Upper lobe of left lung (tissue), 6 donors: ENCODE measurements at regions not wholly inside any gene's neighbourhood (a gene's known extent, or its start where the extent isn't known, plus 50 kb on each side); places are given as distances from the start of the nearest gene placed in this dataset.
"Not testable (repeated sequence)": the region's sequence is repeated elsewhere in the genome, so short reads cannot be mapped to it uniquely, and the experiment has no call there.

Experiments
- ATAC-seq, 2 donors: fragments of 200-7000 bp; cut with Tn5 transposase; one replicate each; pipeline ENCODE4 v1.9.1; 2022; ENCODE audit warnings: mild to moderate bottlenecking in 2 of 2, moderate library complexity in 2 of 2; ENCODE audit not compliant: low FRiP score in 2 of 2
- DNase-seq, 2 donors: peaks; one replicate each; pipeline ENCODE4 v3.0.0-alpha.2; 2019 to 2020
- H3K27ac ChIP-seq, 4 donors: fragments of 200-600 bp; sonication (generic); one replicate each; pipeline ENCODE4 v1.5.1; 2016 to 2019
- H3K27me3 ChIP-seq, 4 donors: fragments of 200-600 bp; sonication (generic); one replicate each; pipeline ENCODE4 v1.5.1; 2017 to 2019
- H3K36me3 ChIP-seq, 4 donors: fragments of 200-600 bp; sonication (generic); one replicate each; pipeline ENCODE4 v1.5.1; 2016 to 2019
- H3K4me1 ChIP-seq, 4 donors: fragments of 200-600 bp; sonication (generic); one replicate each; pipeline ENCODE4 v1.5.1; 2018 to 2019
- H3K4me3 ChIP-seq, 4 donors: fragments of 200-600 bp; sonication (generic); one replicate each; pipeline ENCODE4 v1.5.1; 2017 to 2019; ENCODE audit warnings: mild to moderate bottlenecking in 2 of 4, moderate library complexity in 1 of 4
- H3K9me3 ChIP-seq, 4 donors: fragments of 200-600 bp; sonication (generic); one replicate each; pipeline ENCODE4 v1.5.1; 2018 to 2019
- EP300 ChIP-seq, 4 donors: sonication (generic); formaldehyde crosslinking; IDR thresholded peaks; one replicate each; pipeline ENCODE4 v1.5.1; 2017; ENCODE audit warnings: antibody characterized with exemption in 4 of 4, control low read depth in 2 of 4
- POLR2A ChIP-seq, 4 donors: fragments of 450-650 bp; IDR thresholded peaks; one replicate each; pipeline ENCODE4 v1.5.1; 2016 to 2017; ENCODE audit warnings: antibody characterized with exemption in 4 of 4, mild to moderate bottlenecking in 2 of 4
- POLR2AphosphoS5 ChIP-seq, 2 donors: sonication (generic); formaldehyde crosslinking; IDR thresholded peaks; one replicate each; pipeline ENCODE4 v1.5.1; 2017; ENCODE audit warnings: antibody characterized with exemption in 2 of 2
- WGBS, 2 donors: methylation state at CpG; one replicate each; pipeline ENCODE4 v1.1.5; 2017 to 2018; 5-methylcytosine and 5-hydroxymethylcytosine counted together
- TF ChIP-seq, protein P1 (sequence below), 6 experiments: fragments of 450-650 bp in 4 of 6; fragments of 200-600 bp in 2 of 6; sonication (generic) in 2 of 6; IDR thresholded peaks; one replicate each; pipeline ENCODE4 v1.5.1; 2016 to 2019; ENCODE audit warnings: antibody characterized with exemption in 6 of 6
- donor health status: DM: no; HTN: no; CAD: no; lungs with moderate emphysema.
- donor health status: DM: no; HTN: yes; CAD: no; lungs with severe emphysema.

DNA sequence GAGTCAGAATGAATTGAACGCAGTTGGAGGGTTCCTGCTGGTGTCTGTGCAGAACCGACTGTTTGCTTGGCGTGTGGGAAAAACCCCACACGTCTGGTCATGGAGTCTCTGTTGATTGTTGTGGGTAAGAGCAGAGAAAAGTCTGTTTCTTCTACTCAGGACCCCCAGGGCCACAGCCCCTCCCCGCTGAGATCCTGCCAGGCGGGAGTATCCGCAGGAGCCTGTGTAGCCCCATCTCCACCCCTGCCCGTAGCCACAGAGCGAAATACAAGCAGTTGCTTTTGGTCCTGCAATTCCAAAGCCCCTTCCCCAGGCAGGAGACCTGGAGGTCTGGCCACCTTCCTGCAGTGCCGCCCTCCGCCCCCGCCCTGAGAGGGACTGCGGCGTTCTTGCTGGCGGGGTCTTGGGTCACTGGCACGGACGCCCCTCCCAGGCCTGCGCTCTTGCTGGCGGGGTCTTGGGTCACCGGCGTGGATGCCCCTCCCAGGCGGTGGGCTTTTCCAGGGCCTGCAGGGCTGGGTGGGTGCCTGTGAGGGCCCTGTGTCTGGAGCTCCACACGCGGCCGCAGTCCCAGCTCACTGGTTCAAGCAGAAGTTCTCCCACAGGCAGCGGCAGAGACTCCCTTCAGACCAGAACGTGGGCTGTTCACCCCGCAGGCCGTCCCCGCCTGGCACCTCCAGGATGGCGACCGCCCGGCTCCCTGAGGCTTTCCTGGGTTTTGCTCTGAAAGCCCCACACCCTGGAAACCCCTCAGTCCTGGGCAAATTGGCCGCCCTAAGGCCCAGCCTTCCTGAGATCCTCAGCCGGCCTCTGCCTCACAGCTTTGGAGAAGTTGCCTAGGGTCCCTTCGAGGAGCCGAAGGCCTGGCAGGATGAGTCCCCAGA is 76.0 kb upstream of the CTDP1 start:
- Histone ChIP-seq H3K4me1 (no peaks in the 10 kb centered on the region), H3K27ac (no peak overlapping the region), H3K36me3 (no peaks in the 10 kb centered on the region), H3K4me3 (no peak overlapping the region), H3K9me3 (no peaks in the 10 kb centered on the region), H3K27me3 (no peaks in the 10 kb centered on the region)
- DNase-seq (peak in 1 of 2 donors; percentile 73), ATAC-seq (no peak)
- TF ChIP-seq POLR2A (IDR thresholded peaks at IDR 0.05) (no peak), POLR2AphosphoS5 (IDR thresholded peaks at IDR 0.05) (no peak), EP300 (IDR thresholded peaks at IDR 0.05) (no peak)
- TF ChIP-seq, protein P1, sequence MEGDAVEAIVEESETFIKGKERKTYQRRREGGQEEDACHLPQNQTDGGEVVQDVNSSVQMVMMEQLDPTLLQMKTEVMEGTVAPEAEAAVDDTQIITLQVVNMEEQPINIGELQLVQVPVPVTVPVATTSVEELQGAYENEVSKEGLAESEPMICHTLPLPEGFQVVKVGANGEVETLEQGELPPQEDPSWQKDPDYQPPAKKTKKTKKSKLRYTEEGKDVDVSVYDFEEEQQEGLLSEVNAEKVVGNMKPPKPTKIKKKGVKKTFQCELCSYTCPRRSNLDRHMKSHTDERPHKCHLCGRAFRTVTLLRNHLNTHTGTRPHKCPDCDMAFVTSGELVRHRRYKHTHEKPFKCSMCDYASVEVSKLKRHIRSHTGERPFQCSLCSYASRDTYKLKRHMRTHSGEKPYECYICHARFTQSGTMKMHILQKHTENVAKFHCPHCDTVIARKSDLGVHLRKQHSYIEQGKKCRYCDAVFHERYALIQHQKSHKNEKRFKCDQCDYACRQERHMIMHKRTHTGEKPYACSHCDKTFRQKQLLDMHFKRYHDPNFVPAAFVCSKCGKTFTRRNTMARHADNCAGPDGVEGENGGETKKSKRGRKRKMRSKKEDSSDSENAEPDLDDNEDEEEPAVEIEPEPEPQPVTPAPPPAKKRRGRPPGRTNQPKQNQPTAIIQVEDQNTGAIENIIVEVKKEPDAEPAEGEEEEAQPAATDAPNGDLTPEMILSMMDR (IDR thresholded peaks at IDR 0.05): no peak
- WGBS, 2 donors: 93 to 94% methylated on average over 21 to 32 of the region's 37 CpGs

DNA sequence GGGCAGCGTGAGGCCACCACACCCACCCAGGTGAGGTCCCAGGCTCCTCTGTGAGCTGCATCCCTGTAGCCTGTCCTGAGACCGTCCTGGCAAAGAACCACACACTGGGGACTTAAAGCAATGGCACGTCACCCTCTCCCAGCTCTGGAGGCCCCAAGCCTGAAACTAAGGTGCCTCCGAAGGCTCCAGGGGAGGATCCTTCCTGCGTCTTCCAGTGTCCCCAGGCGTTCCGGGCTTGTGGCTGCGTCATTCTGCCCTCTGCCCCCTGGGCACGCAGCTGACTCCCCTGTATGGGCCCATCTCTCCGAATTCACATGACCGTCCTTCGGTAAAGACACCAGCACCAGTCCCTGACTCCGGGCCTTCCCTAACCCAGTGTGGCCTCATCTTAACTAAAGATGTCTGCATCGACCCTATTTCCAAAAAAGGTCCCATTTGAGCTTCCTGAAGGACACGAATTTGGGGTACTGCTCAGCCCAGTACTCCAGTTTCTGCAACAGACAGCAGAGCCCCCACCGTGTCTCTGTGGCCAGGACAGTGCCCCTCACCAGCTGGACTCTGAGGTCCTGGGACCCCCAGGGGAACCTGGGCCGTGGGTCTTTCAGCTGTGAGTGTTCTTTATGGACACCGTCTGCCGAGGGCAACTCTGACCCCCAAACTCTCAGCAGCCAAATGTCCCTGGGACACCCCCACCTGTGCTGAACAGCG is 75.2 kb upstream of the CTDP1 start:
- no peak overlapping the region for H3K27ac ChIP-seq
- DNase-seq (peak in 1 of 2 donors; percentile 22), ATAC-seq (no peak)
- no peak overlapping the region for H3K4me3 ChIP-seq
- H3K27me3 ChIP-seq: no peaks in the 10 kb centered on the region
- no peaks in the 10 kb centered on the region for H3K36me3 ChIP-seq
- 91 to 94% methylated on average over 10 to 20 of the region's 20 CpGs for WGBS, 2 donors
- TF ChIP-seq, protein P1 (IDR thresholded peaks at IDR 0.05): no peak
- TF ChIP-seq EP300 (IDR thresholded peaks at IDR 0.05) (no peak), POLR2A (IDR thresholded peaks at IDR 0.05) (no peak), POLR2AphosphoS5 (IDR thresholded peaks at IDR 0.05) (no peak)
- no peaks in the 10 kb centered on the region for H3K9me3 ChIP-seq
- no peaks in the 10 kb centered on the region for H3K4me1 ChIP-seq

DNA sequence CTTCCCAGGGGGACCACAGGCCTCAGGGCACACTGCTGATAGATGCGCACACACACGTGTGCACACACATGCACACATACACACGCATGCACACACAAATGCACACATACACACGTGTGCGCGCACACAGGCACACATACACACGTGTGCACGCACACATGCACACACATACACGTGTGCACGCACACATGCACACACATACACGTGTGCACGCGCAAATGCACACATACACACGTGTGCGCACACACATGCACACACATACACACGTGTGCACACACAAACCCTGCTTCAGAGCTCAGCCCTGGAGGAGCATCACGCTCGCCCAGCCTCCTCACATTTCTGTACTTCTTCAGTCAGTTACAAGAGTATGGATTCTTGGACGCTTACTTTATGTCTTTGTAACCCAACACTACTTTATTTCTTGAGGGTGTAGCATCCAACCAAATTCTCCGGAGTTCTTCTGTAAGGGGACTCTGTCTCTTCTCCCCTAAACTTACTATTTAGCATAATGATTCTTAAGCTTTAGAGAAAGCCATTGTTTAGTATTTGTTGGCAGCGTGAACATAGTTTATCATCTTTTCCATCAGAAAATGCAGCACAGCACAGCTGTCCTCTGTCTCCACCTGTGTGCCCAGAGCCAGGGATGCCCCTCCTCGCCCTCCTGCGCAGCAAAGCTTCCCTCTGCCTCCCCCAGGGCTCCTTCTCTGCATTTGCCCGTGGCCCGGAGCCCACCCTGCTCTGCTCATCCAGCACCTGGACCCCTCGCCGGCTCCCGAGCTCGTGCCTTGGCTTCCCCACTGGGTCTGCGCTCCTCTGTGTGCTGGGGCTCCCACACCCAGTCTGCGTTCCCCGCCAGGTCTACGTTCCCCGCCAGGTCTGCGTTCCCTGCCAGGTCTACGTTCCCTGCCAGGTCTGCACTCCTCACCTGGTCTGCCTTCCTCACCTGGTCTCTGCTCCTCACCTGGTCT is 74.4 kb upstream of the CTDP1 start:
- TF ChIP-seq POLR2A (IDR thresholded peaks at IDR 0.05) (no peak), POLR2AphosphoS5 (IDR thresholded peaks at IDR 0.05) (no peak), EP300 (IDR thresholded peaks at IDR 0.05) (no peak)
- TF ChIP-seq, protein P1 (IDR thresholded peaks at IDR 0.05): no peak
- Histone ChIP-seq H3K4me3 (no peak overlapping the region), H3K36me3 (no peaks in the 10 kb centered on the region), H3K27me3 (no peaks in the 10 kb centered on the region), H3K27ac (no peak overlapping the region), H3K9me3 (no peaks in the 10 kb centered on the region), H3K4me1 (no peaks in the 10 kb centered on the region)
- DNase-seq (peak in 1 of 2 donors; percentile 62), ATAC-seq (no peak)
- WGBS, 2 donors: 87 to 89% methylated on average over 34 to 36 of the region's 36 CpGs

DNA sequence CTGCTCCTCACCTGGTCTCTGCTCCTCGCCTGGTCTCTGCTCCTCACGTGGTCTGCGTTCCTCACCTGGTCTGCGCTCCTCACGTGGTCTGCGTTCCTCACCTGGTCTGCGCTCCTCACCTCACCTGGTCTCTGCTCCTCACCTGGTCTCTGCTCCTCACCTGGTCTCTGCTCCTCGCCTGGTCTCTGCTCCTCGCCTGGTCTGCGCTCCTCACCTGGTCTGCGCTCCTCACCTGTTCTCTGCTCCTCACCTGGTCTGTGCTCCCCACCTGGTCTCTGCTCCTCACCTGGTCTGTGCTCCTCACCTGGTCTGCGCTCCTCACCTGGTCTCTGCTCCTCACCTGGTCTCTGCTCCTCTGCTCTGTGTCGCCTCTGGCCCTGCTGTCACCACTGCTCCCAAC is 73.5 kb upstream of the CTDP1 start:
- DNase-seq: peak in 1 of 2 donors; percentile 52
- H3K27ac ChIP-seq, H3K4me3 ChIP-seq, ATAC-seq, H3K4me1 ChIP-seq, H3K9me3 ChIP-seq, H3K27me3 ChIP-seq, H3K36me3 ChIP-seq: not testable (repeated sequence)
- WGBS, 2 donors: 80 to 87% methylated on average over 13 of the region's 13 CpGs
